Small intestine (tissue), 7 donors: ENCODE measurements at regions not wholly inside any gene's neighbourhood (a gene's known extent, or its start where the extent isn't known, plus 50 kb on each side); places are given as distances from the start of the nearest gene placed in this dataset.

Source experiments
- DNase-seq, 2 donors: peaks; one replicate each; pipeline versions ENCODE4 v3.0.0 to v3.0.0-alpha.2; 2013
- FAIRE-seq: peaks from 2 replicates; lab custom pipeline; 2012; peaks lifted over from hg19 to GRCh38; lab: Jason Lieb, UNC
- H3K27ac ChIP-seq, 3 donors: one replicate each; pipeline ENCODE4 v1.5.1; 2013; ENCODE audit warnings: low read length in 2 of 3, mild to moderate bottlenecking in 2 of 3, control low read depth in 1 of 3, inconsistent platforms in 1 of 3, low read depth in 1 of 3, moderate library complexity in 1 of 3
- H3K27me3 ChIP-seq, 3 donors: one replicate each; pipeline ENCODE4 v1.6.1; 2013; ENCODE audit warnings: low read length in 3 of 3, inconsistent platforms in 1 of 3; ENCODE audit not compliant: control insufficient read depth in 3 of 3, insufficient read depth in 3 of 3
- H3K36me3 ChIP-seq, 3 donors: one replicate each; pipeline ENCODE4 v1.6.1; 2013; ENCODE audit warnings: low read length in 3 of 3, inconsistent platforms in 1 of 3, low read depth in 1 of 3, mild to moderate bottlenecking in 1 of 3, moderate library complexity in 1 of 3; ENCODE audit not compliant: control insufficient read depth in 3 of 3, insufficient read depth in 2 of 3
- H3K4me1 ChIP-seq, 3 donors: one replicate each; pipeline ENCODE4 v1.6.1; 2013; ENCODE audit warnings: low read length in 2 of 3, inconsistent platforms in 1 of 3, low read depth in 1 of 3, mild to moderate bottlenecking in 1 of 3, moderate library complexity in 1 of 3; ENCODE audit not compliant: control insufficient read depth in 3 of 3, insufficient read depth in 2 of 3
- H3K4me3 ChIP-seq, 3 donors: one replicate each; pipeline ENCODE4 v1.5.1; 2013; ENCODE audit warnings: low read length in 3 of 3, control low read depth in 1 of 3, inconsistent platforms in 1 of 3, low read depth in 1 of 3, mild to moderate bottlenecking in 1 of 3, moderate library complexity in 1 of 3
- H3K9me3 ChIP-seq, 2 donors: one replicate each; pipeline ENCODE4 v1.6.1; 2013; ENCODE audit warnings: low read depth in 1 of 2, low read length in 1 of 2; ENCODE audit not compliant: control insufficient read depth in 2 of 2, insufficient read depth in 1 of 2
- WGBS, 3 donors: extraction: QIAGEN DNeasy Blood & Tissue Kit; methylation state at CpG; one replicate each; pipeline ENCODE4 v1.1.7; 2013; 5-methylcytosine and 5-hydroxymethylcytosine counted together
- donor health status: healthy with polysubstance abuse.
- donor health status: control.
- donor health status: control.
- donor health status: Bipolar disorder and iron deficiency.
- donor health status: healthy.

DNA sequence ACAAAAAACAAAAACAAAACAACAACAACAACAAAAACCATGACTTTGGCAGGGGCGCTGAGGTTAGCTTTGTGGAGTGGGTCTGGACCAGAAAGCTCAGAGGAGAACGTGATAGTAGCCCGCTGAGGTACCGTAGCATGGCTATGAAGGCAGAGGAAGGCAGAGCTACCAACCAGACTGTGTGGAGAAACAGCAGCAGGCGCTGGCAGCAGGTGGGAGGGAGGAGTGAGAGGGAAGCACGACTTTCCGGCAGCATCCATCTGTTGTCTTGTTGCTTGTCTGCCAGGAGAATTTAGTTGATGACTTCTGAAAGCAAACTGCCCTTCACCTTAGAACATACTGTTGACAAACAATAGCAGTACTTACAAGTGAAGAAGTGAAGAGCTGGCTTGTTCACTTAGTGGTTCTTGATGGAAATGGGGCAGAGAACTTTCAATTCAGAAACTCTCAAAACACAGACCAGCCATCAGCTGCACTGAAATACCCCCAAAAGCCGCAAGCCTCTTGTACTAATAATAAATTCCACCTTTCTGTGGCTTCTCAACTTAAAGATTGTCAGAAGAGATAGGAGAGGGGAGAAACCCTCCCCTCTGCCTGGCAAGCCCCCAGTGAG, 447.2 kb downstream of the SLITRK2 start:
- no peak for FAIRE-seq
- no peaks in the 10 kb centered on the region for H3K27me3 ChIP-seq
- H3K27ac ChIP-seq: no peak overlapping the region
- H3K36me3 ChIP-seq: no peaks in the 10 kb centered on the region
- 56 to 82% (median 65%) methylated on average over 8 of the region's 8 CpGs for WGBS, 3 donors
- no peak for DNase-seq
- H3K4me3 ChIP-seq: no peak overlapping the region
- no peaks in the 10 kb centered on the region for H3K4me1 ChIP-seq
- peaks cover 0 to under 1% of the 10 kb centered on the region in 2 donors for H3K9me3 ChIP-seq

DNA sequence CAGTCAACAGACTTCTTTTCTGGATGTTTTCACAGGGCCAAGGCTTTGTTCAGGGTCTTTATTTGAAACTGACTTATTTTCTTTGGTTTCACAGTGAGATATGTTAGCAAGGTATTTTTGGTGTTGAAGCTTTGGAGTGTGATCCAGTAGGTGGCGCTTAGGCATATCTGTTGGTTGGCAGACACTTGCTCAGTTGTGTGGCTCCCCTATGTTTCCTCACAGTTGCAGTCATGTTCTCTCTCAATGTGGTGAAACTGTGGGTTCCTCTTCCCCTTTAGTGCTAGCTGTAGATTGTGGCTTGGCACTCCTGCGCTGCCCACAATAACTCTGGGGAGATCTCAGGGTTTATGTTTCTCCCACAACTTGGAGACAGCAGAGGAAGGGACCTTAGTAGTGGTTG, 460.8 kb downstream of the SLITRK2 start:
- FAIRE-seq: no peak
- DNase-seq: peak; percentile 3 to 32
- Histone ChIP-seq H3K4me3 (no peak overlapping the region), H3K36me3 (no peaks in the 10 kb centered on the region), H3K9me3 (no peaks in the 10 kb centered on the region), H3K27ac (no peak overlapping the region), H3K27me3 (no peaks in the 10 kb centered on the region), H3K4me1 (no peaks in the 10 kb centered on the region)
- WGBS, 3 donors: 14 to 35% (median 31%) methylated on average over 2 of the region's 2 CpGs
